ENCODE measurements at regions not wholly inside any gene's neighbourhood (a gene's known extent, or its start where the extent isn't known, plus 50 kb on each side); places are given as distances from the start of the nearest gene placed in this dataset.

DNA sequence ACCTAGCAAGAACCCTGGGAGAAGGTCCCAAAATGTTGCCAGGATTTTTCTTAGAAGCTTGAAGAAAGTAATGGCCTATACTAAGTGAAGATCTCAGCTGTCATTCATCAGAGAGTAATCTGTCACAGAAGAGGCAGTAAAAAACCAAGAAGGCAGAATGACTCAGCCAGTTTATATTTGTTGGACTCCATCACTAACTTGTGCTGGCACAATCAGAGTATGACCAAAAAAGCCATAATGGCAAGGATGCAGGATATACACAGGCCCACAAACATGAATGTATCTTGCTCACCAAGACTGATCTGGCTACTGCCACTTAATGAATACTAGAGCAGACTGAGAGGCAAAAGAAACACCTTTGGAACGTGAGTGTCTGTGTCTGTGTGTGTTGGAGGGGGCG lies 104.0 kb upstream of the POU5F2 start:
- TF ChIP-seq, protein P1, sequence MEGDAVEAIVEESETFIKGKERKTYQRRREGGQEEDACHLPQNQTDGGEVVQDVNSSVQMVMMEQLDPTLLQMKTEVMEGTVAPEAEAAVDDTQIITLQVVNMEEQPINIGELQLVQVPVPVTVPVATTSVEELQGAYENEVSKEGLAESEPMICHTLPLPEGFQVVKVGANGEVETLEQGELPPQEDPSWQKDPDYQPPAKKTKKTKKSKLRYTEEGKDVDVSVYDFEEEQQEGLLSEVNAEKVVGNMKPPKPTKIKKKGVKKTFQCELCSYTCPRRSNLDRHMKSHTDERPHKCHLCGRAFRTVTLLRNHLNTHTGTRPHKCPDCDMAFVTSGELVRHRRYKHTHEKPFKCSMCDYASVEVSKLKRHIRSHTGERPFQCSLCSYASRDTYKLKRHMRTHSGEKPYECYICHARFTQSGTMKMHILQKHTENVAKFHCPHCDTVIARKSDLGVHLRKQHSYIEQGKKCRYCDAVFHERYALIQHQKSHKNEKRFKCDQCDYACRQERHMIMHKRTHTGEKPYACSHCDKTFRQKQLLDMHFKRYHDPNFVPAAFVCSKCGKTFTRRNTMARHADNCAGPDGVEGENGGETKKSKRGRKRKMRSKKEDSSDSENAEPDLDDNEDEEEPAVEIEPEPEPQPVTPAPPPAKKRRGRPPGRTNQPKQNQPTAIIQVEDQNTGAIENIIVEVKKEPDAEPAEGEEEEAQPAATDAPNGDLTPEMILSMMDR (IDR thresholded peaks at IDR 0.05): no peak
- no peak for TF ChIP-seq POLR2A (IDR thresholded peaks at IDR 0.05)
